CD4-positive, alpha-beta T cell treated with Interleukin-17A for 1 hour (primary cell): ENCODE measurements at regions not wholly inside any gene's neighbourhood (a gene's known extent, or its start where the extent isn't known, plus 50 kb on each side); places are given as distances from the start of the nearest gene placed in this dataset.
"Not testable (repeated sequence)": the region's sequence is repeated elsewhere in the genome, so short reads cannot be mapped to it uniquely, and the experiment has no call there.

Source experiments
- DNase-seq: peaks from one replicate; pipeline ENCODE4 v3.0.0-alpha.2; 2020

DNA sequence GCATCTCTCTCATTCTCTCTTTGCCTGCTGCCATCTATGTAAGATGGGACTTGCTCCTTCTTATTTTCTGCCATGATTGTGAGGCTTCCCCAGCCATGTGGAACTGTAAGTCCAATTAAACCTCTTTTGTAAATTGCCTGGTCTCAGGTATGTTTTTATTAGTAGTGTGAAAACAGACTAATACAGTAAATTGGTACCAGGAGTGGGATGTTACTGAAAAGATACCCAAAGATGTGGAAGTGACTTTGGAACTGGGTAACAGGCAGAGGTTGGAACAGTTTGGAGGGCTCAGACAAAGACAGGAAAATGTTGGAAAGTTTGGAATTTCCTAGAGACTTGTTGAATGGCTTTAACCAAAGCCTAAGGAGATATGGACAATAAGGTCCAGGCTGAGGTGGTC lies 503.1 kb upstream of the SOX9 start:
- DNase-seq, result not testable (repeated sequence)

DNA sequence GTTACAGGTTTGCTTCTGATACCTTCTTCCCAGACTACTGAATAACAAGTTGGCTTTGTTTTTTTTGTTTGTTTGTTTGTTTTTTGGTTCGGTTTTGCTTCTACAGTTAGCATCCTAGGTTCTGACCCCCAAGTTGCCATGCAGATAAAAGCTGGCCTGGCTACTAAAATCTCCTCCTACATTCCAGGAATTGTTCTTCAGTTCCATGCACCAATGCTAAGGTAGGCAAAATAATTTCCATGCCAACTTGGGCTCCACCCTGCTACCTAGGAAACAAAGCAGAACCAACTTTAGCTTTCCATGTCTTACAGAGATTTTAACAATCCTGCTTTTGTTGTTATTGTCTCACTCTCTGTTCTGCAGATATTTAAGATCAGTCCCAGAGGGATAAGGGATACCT lies 495.5 kb upstream of the SOX9 start:
- no peak for DNase-seq

DNA sequence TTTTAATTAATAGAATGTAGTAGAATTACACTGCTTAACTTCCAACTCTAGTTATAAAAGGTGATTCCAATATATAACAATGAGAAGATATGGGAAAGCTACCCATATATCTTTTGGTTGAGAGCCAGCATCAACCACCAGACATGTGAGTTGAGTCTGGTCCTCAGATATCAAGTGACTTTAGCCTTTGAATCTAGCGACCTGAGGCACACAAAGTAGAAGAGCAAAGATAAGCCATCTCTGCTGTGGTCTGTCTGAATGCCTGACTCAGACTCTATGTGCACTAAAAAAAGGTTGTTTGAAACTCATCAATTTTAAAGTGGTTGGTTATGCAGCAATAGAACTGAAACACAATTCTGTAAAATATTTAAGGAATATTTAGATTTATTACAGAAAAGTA lies 492.5 kb upstream of the SOX9 start:
- no peak for DNase-seq

DNA sequence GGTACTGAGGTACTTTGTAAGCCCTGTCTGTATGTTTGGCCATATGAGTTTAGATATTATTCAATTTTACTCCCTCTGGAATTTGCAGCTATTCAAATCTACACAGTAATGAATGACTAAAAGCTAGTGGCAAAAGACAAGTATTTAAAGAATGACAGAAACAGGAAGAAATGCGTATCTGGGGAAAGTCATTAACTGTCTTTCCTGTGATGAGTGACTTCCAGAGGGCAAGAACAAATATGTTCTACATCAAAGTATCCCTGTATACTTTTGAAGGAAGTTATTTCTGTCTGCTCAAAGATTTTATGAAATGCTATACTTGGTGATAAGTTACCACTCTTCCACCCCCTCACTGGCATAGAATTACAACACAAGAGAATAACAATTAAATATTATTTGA lies 489.3 kb upstream of the SOX9 start:
- DNase-seq, result no peak

DNA sequence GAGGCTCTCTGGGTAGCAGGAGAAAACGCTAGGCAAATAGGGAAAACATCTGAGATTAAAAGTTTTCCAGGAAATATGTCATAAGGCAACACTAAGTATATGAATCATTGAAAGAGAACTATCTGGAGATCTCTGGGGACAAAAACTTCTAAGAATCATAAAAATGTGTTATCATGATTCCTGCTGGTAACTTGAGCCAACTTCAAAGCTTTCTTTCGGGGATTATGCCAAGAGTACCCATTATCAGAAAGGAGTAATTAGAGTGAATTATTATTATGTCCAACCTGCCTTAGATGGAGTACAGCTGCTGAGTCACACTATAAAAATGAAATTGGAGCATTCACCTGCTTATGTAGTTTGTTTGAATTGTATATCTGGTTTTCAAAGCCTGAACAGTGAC lies 488.5 kb upstream of the SOX9 start:
- DNase-seq, result no peak

DNA sequence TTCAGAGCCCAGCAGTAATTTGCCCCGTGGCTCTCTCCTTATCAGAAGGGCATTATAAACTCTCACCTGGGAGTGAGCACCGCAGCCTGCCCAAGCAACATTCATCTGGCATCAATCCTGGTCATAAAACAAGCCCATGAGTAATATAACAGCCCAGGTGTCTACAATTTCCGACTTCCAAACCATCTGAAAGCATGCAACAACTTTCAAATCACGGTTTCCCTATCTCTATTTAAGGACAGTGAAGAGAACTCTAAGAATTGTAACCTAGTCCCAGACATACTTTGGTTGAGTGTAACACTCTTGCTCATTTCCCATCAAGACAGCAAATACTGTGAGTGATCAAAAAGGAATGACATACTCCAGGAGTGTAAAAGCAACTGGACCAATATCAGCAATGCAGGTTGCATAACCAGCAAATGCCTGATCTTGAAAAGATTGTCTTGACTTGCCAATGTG lies 487.4 kb upstream of the SOX9 start:
- no peak for DNase-seq

DNA sequence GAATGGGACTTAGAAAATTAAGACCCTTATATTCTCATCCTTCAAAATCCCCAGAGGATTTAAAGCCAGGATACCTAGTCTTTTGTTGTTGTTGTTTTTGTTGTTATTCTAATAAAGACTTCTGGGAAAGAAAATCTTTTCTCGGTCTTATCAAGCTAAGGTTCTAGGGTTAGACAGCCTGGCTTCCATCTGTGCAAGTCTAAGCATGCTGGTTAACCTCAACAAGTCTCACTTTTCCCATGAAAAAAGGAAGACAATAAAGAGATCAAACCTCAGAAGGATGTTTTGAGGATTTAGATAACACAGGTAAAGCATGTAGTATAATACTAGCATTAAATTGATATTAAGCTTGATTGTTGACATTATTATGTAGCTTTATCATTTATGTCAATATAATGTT lies 486.4 kb upstream of the SOX9 start:
- no peak for DNase-seq

DNA sequence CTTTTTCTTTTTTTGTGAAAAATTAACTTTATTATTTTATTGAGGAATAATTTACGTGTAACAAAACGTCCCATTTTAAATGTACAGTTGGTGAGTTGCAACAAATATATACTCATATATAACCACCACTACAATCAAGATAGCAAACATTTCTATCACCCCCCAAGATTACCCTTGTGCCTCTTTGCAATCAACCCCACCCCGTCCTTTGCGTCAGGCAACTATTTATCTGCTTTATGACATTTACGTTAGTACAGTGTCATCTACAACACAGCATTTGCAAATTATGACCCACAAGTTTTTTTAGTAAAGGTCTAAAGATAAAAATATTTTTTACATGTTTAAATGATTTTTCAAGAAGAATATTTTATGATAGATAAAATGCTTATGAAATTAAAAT lies 485.6 kb upstream of the SOX9 start:
- DNase-seq, result no peak

DNA sequence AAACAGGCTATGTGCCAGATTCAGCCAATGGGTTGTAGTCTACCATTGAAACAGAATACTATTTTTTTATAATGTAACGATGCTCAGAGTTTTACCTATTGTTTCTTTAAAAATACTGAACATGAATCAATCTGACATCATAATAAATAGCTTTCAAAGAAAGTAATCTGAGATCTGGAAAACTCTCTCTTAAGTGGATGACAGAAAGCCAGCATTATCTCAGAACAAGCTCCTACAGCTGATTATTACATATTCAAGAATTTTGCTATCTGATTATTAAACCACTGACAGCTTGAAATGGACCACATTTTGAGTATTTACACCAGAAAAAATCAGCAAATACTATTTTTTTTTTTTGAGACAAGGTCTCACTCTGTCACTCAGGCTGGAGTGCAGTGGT lies 484.2 kb upstream of the SOX9 start:
- DNase-seq, result no peak

DNA sequence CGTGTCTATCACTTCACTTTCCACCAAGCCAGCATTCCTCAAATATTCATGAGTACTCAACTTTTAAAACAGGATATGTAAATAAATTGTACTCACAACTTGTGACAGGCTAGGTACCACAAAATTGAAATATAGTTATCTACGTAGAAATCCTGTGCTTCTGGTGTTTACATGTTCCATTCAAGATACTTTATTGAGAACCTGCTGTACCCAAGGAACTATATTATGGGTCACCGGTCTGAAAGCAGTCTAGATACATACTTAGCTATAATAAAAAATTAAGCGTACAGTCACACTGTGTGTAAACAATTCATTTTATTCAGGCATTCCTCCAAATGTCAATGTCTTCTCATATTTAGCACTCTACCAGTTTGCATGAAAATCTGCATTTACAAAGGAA lies 482.2 kb upstream of the SOX9 start:
- no peak for DNase-seq

DNA sequence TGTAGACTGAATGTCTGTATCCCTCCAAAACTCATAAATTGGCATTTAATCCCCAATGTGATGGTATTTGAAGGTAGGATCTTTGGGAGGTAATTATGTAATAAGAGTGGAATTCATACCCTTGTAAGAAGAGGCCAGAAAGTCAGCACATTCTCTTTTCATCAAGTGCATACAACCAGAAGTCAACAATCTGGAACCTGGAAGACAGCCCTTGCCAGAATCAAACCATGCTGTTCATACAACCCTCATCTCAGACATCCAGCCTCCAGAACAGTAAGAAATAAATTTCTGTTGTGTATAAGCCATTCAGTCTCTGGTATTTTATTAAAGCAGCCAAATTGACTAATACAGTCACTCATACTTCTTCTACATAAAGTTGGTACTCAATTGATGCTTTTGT lies 481.0 kb upstream of the SOX9 start:
- no peak for DNase-seq

DNA sequence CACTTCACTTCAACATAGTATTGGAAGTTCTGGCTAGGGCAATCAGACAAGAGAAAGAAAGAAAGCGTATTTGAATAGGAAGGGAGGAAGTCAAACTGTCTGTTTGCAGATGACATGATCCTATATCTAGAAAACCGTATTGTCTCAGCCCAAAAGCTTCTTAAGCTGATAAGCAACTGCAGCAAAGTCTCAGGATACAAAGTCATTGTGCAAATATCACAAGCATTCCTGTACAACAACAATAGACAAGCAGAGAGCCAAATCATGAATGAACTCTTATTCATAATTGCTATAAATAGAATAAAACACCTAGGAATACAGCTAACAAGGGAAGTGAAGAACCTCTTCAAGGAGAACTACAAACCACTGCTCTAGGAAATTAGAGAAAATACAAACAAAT lies 473.9 kb upstream of the SOX9 start:
- not testable (repeated sequence) for DNase-seq

DNA sequence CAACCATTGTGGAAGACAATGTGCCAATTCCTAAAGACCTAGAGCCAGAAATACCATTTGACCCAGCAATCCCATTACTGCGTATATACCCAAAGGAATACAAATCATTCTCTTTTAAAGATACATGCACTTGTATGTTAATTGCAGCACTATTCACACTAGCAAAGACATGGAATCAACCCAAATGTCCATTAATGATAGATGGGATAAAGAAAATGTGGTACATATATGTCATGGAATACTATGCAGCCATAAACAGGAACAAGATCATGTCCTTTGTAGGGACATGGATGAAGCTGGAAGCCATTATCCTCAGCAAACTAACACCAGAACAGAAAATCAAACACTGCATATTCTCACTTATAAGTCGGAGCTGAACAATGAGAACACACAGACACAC lies 472.5 kb upstream of the SOX9 start:
- DNase-seq, result not testable (repeated sequence)

DNA sequence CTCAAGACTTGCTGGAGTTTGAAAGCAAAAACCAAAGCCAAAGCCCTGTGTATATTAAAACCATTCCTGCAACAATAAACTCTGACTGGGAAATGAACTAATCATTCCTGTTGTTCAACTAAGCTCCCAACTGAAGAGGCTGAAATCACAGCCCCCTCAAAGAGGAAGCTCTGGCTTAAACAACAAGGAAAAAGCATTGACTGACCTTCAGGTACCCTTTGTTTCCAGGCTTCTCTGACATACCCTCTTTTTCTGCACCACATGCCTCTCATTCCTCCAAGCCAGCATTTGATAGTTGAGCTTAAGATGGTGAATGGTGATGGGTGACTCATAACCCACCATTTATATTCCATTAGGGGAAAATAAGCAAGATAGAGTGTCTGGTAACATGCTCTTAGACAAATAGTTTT lies 470.9 kb upstream of the SOX9 start:
- no peak for DNase-seq

DNA sequence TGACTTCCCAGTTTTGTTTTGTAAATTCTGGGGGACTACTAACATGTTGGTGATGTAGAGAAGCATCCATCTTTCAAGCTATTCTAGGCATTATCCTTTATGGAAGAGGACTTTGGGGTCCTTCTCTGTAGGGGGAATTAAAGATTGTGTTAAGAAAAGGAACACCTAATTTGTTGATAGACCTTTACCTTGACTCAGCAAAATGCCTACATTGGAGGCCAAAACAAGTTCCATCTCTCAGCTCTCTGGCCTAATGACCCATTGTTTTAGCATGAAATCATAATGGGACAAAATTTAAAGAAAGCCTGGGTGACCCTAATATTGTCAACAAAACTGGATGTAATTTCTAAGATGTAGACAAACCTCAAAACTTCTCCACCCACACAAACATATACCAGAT lies 465.3 kb upstream of the SOX9 start:
- no peak for DNase-seq

DNA sequence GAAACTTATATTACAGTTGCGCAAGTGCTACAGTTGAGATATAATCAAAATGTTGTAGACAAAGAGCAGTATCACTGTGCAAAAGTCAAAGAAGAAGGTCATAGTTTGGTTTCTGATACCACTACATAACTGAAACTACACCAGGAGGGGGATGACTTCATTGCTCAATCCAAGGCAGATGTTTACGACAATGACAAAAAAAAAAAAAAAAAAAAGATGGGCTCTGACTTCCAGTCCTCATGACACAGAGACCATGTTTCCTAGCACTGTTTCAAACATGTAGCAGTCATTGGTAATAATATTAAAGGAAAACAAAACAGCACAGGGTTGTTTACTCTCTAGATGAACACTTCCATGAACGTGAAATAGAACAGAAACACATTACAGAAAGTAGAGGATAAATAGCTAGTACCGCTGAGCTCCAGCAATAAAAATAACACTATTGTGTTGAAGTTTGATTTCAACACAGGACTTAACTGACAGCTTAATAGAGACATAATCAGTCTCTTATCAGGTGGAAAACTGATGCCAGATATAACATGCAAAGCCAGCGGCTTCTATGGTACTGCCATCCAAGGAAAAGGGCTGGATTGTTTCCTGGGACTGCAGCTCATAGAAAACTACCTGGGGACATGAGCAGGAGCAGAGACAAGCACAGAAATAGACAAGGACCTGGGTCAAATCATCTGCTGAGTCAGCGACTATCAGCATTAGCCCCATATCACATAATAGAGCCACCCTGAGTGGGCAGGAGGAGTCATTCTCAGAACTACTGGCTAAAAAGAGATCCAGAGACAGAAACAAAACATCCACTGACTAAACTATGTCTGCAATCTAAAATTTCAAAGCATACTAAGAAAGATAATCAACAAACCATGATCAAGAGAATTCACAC lies 463.6 kb upstream of the SOX9 start:
- DNase-seq, result no peak

DNA sequence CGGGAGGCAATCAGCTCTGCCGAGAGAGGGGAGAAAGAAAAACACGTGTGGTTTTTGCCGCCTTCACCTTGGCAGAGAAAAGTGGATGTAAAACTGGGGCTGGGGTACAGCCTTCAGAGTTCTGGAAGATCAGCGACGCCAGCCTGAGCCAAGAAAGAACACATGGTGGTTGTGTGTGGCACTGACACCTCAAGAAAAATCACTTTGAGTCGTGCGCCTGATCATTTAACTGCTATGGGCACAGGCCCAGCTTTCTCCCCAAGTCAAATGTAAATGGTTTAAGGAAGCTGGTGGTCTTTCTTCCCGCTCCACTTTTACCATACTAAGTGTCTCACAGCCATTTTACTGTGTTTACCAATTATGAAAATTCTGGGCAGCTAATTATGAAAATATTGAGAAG lies 461.8 kb upstream of the SOX9 start:
- no peak for DNase-seq

DNA sequence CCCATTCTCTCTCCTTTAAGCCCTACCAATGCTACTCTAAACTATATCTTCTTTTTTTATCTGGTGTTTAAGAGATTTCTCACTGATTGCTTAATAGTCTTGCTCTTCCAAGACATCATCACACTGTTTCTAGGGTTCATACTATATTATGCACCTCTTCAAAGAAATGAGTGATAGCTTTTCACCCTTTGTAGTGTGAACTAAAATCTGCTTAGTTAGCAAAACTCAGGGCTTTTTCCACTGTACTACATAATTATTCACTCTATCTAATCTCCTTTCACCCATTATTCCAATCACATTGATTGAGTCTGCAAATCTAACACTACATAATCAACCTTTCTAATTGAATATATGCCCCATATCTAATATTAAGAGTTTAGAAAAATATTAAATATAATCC lies 456.0 kb upstream of the SOX9 start:
- DNase-seq, result no peak

DNA sequence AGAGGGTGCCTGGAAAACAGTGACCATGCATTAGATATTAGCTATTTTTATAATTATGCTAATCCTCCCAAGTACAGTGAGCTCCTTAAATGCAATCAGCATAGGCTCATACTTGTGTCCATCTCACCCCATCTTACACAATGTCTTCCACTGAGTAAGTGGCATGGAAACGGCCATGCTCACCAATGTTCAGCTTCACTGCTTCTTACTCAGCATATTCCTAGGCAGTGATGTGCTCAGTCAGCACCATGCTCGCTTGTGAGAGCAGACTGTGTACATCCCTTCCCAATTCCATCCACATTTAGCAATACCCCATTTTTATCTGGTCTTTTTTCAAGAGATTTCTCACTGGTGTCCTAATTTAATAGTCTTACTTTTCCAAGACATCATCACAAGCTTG lies 454.8 kb upstream of the SOX9 start:
- DNase-seq, result no peak

DNA sequence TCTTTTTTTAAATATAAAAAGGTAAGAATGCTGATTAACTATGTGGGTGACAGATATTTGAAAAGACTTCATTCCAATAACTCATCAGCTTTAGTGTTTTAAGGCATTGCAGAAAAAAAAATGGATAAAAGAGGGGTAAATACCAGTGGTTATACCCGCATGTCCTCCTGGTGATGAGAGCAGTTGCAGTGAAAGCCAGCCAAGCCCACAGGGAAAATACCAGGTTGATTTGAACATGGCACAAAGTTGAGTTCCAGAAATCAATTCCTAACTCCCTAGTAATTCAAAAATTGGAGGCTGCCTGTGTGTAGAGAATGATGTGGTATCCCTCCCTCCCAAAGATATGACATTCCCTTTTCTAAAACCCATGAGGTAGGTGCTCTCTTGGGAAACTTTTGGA lies 453.2 kb upstream of the SOX9 start:
- DNase-seq, result no peak

DNA sequence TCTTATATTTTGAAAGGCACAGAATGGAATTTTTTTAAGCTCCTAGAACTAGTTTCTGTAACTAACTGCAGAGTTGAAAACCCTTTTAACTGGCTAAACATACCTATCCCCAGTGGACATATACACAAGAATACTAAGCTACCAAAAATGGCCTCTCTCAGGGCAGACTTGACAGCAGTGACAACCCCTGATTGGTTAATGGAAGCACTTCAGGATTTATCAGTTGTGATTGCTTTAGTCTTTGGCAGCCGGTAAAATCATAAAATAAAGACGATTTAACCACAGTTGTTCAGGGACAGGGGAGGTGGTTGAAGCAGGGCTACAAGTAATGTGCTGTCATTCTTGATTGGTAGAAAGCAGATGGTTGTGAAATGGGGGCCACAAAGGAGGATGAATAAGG lies 452.0 kb upstream of the SOX9 start:
- DNase-seq, result no peak

DNA sequence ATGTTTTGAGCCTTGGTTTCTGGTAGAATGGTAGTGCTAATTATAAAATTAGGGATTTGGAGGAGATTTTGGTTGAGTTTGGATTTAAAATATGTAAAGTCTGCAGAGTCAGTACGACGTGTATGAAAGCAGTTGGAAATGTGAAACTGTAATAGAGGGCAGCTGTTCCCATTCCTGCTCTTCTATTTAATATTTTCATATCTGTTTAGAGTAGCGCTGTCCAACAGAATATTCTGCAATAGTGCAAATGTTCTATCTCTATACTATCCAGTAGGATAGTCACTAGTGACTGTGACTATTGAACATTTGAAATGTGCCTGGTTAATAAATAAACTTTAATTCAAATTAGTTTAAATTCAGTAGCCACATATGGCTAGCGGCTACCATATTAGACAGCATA lies 443.4 kb upstream of the SOX9 start:
- no peak for DNase-seq

DNA sequence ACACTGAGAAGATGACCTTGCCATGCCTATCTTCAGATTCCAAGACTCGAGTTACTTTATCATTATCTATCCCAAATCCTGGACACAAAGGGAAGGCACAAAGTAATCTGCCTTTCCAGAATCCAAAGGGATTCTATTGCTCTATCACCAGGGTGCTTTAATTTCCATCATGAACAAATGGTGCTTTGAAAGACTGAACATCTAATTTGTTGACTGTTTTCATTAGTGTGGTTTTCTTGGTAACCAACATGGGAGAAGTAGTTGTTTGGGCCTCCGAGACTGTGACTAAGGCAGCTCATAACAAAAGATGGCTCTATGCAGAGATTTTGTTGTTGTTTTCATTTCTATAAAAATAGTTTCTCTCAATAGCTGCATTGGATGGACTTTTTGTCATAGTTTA lies 441.0 kb upstream of the SOX9 start:
- no peak for DNase-seq

DNA sequence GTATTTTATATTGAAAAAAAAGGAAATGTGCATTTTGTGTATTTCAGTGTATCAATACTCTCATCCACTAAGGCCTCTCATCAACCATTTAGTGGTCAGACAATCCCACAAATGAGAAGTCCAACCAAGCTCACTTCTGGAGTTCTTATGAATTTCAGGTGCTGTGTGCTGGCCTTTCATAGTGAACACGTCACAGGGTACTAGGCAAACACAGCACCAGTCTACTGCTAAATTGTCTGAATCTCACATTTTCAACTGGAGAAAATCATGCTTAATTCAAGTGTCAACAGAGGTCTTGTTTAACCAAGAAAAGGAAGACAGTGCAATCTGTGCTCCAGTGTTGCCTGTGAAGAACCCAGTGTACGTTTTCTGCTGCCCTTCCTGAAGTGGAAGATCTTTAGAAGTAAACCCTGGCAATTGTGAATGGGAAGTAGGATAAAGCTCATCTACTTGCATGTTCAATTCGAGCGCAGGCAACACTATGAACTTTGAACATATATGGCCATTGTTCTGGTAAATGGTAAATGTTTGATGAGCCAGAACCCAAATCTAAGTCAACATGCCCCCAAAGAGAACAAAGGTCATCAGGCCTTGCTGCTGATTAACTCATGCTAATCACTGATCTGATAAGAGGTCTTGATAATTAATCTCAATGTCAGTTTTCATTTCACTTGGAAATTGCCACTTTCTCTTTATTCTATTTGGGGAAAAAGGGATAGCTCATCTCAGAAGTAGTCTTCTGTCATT lies 439.2 kb upstream of the SOX9 start:
- DNase-seq, result no peak

DNA sequence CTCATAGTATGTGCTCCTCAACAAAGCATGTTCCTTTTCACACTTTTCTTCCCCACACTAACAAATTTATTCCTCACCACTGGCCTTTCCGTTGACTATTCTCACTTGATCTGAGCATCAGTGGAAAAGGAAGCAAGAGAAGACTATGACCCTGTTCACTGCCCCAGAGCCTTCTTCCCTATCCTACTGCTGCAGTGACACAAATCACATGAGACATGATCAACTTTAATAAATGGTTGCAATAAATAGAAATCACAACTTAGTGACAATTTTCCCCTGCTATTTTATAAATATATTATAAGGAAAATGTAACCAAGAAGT lies 438.7 kb upstream of the SOX9 start:
- DNase-seq, result no peak
